Renal pelvis (tissue), 1 donor: ENCODE measurements at regions not wholly inside any gene's neighbourhood (a gene's known extent, or its start where the extent isn't known, plus 50 kb on each side); places are given as distances from the start of the nearest gene placed in this dataset.
"Not testable (repeated sequence)": the region's sequence is repeated elsewhere in the genome, so short reads cannot be mapped to it uniquely, and the experiment has no call there.

Experiments
- DNase-seq: peaks from one replicate; pipeline ENCODE4 v3.0.0-alpha.2; 2013

GRCh38 chr2:35441575-35441974, 914.0 kb upstream of the CRIM1 start:
- not testable (repeated sequence) for DNase-seq

- DNase-seq = not testable (repeated sequence)
Observed at GRCh38 chr2:35440308-35440707, 915.3 kb upstream of the CRIM1 start.

GRCh38 chr2:35436893-35437292, 918.7 kb upstream of the CRIM1 start:
- DNase-seq = not testable (repeated sequence)

- peak; percentile 9 for DNase-seq
Observed at GRCh38 chr2:35428548-35428947, 927.0 kb upstream of the CRIM1 start.

- no peak for DNase-seq
Observed at GRCh38 chr2:35421485-35421884, 934.1 kb upstream of the CRIM1 start.

- DNase-seq = no peak
Observed at GRCh38 chr2:35417293-35417692, 938.3 kb upstream of the CRIM1 start.

GRCh38 chr2:35416391-35417140, 939.0 kb upstream of the CRIM1 start:
- no peak for DNase-seq

GRCh38 chr2:35415942-35416341, 939.6 kb upstream of the CRIM1 start:
- DNase-seq = no peak

GRCh38 chr2:35415282-35415681, 940.3 kb upstream of the CRIM1 start:
- DNase-seq = no peak

GRCh38 chr2:35410431-35411061, 945.0 kb upstream of the CRIM1 start:
- peak; percentile 27 for DNase-seq

- no peak for DNase-seq
Observed at GRCh38 chr2:35409762-35410161, 945.8 kb upstream of the CRIM1 start.

- DNase-seq = no peak
Observed at GRCh38 chr2:35408320-35408719, 947.3 kb upstream of the CRIM1 start.

GRCh38 chr2:35391736-35392442, 963.7 kb upstream of the CRIM1 start:
- DNase-seq = no peak

GRCh38 chr2:35378791-35379190, 976.8 kb upstream of the CRIM1 start:
- DNase-seq = no peak

- no peak for DNase-seq
Observed at GRCh38 chr2:35374845-35375244, 980.7 kb upstream of the CRIM1 start.

GRCh38 chr2:35365859-35366258, 989.7 kb upstream of the CRIM1 start:
- no peak for DNase-seq

- no peak for DNase-seq
Observed at GRCh38 chr2:35356332-35356731, 999.2 kb upstream of the CRIM1 start.

GRCh38 chr2:35355056-35355455, 1000.5 kb upstream of the CRIM1 start:
- DNase-seq = no peak

- no peak for DNase-seq
Observed at GRCh38 chr2:35347561-35347960, 1008.0 kb upstream of the CRIM1 start.

- DNase-seq = no peak
Observed at GRCh38 chr2:35343135-35343534, 1012.4 kb upstream of the CRIM1 start.

- DNase-seq = no peak
Observed at GRCh38 chr2:35339211-35339610, 1016.4 kb upstream of the CRIM1 start.

- no peak for DNase-seq
Observed at GRCh38 chr2:35337922-35338321, 1017.7 kb upstream of the CRIM1 start.

- DNase-seq = no peak
Observed at GRCh38 chr2:35314049-35314448, 1041.5 kb upstream of the CRIM1 start.
